Ascending aorta (tissue), 2 donors: ENCODE measurements at regions not wholly inside any gene's neighbourhood (a gene's known extent, or its start where the extent isn't known, plus 50 kb on each side); places are given as distances from the start of the nearest gene placed in this dataset.

Experiments
- DNase-seq, 2 donors: peaks; one replicate each; pipeline ENCODE4 v3.0.0-alpha.2; 2019; ENCODE audit warnings: low spot score in 2 of 2
- H3K27ac ChIP-seq, 2 donors: fragments of 200-600 bp; sonication (generic); one replicate each; pipeline ENCODE4 v1.5.1; 2016 to 2017; ENCODE audit warnings: mild to moderate bottlenecking in 1 of 2
- H3K27me3 ChIP-seq: fragments of 200-600 bp; sonication (generic); one replicate; pipeline ENCODE4 v1.5.1; 2017
- H3K36me3 ChIP-seq, 2 donors: fragments of 200-600 bp; sonication (generic); one replicate each; pipeline ENCODE4 v1.5.1; 2016
- H3K4me1 ChIP-seq, 2 donors: fragments of 200-600 bp; sonication (generic); one replicate each; pipeline ENCODE4 v1.5.1; 2016 to 2017; ENCODE audit warnings: mild to moderate bottlenecking in 1 of 2
- H3K4me3 ChIP-seq, 2 donors: fragments of 200-600 bp; sonication (generic); one replicate each; pipeline ENCODE4 v1.5.1; 2016 to 2017; ENCODE audit warnings: mild to moderate bottlenecking in 1 of 2
- H3K9me3 ChIP-seq, 2 donors: fragments of 200-600 bp; sonication (generic); one replicate each; pipeline ENCODE4 v1.5.1; 2016
- CTCF ChIP-seq, 3 experiments: fragments of 200-600 bp in 2 of 3; fragments of 450-650 bp in 1 of 3; sonication (generic) in 2 of 3; IDR thresholded peaks; one replicate each; pipeline ENCODE4 v1.5.1; 2016 to 2019; ENCODE audit warnings: antibody characterized with exemption in 3 of 3, mild to moderate bottlenecking in 1 of 3, moderate library complexity in 1 of 3
- intact Hi-C: fragments of 100-400 bp; cut with DNase I; formaldehyde crosslinking; loops from one replicate; pipeline ENCODE4 v1.15.1; 2023

GRCh38 chr12:105723066-105723465, 392.6 kb downstream of the C12orf75 start:
- no peak for TF ChIP-seq CTCF (IDR thresholded peaks at IDR 0.05)
- H3K9me3 ChIP-seq = no peaks in the 10 kb centered on the region
- DNase-seq = no peak
- no peak overlapping the region for H3K4me3 ChIP-seq
- no peaks in the 10 kb centered on the region for H3K36me3 ChIP-seq
- intact Hi-C loops = no loop called here
- H3K27ac ChIP-seq = no peak overlapping the region
- peaks cover 0 to 3% of the 10 kb centered on the region in 2 donors for H3K4me1 ChIP-seq
- no peaks in the 10 kb centered on the region for H3K27me3 ChIP-seq

GRCh38 chr12:105723494-105723893, 393.0 kb downstream of the C12orf75 start:
- no peak for TF ChIP-seq CTCF (IDR thresholded peaks at IDR 0.05)

GRCh38 chr12:105724641-105725040, 394.1 kb downstream of the C12orf75 start:
- Histone ChIP-seq H3K36me3 (no peaks in the 10 kb centered on the region), H3K27ac (peak overlapping the region; percentile 51 to 58), H3K27me3 (no peaks in the 10 kb centered on the region), H3K4me3 (no peak overlapping the region), H3K4me1 (peaks cover 0 to 3% of the 10 kb centered on the region in 2 donors), H3K9me3 (no peaks in the 10 kb centered on the region)
- intact Hi-C loops = loop anchor here (2.0 kb wide), 1 partner anchor 16 kb away; no protein-coding TSS in a partner anchor
- no peak for DNase-seq
- peak in 1 of 3 experiments; percentile 14 for TF ChIP-seq CTCF (IDR thresholded peaks at IDR 0.05)

More at GRCh38 chr12:105723494-105723893, 393.0 kb downstream of the C12orf75 start:
- Histone ChIP-seq H3K27ac (no peak overlapping the region), H3K4me1 (peaks cover 0 to 3% of the 10 kb centered on the region in 2 donors), H3K27me3 (no peaks in the 10 kb centered on the region), H3K4me3 (no peak overlapping the region), H3K9me3 (no peaks in the 10 kb centered on the region), H3K36me3 (no peaks in the 10 kb centered on the region)
- DNase-seq = no peak
- intact Hi-C loops = no loop called here

- Histone ChIP-seq H3K27ac (peak overlapping the region; percentile 51 to 58), H3K27me3 (no peaks in the 10 kb centered on the region), H3K36me3 (no peaks in the 10 kb centered on the region), H3K4me1 (peaks cover 0 to 3% of the 10 kb centered on the region in 2 donors), H3K4me3 (no peak overlapping the region), H3K9me3 (no peaks in the 10 kb centered on the region)
- no peak for DNase-seq
- intact Hi-C loops = loop anchor here (2.0 kb wide), 1 partner anchor 16 kb away; no protein-coding TSS in a partner anchor
- TF ChIP-seq CTCF (IDR thresholded peaks at IDR 0.05) = no peak
Observed at GRCh38 chr12:105725054-105725453, 394.6 kb downstream of the C12orf75 start.

- intact Hi-C loops = no loop called here
- H3K4me1 ChIP-seq = peaks cover 0 to 3% of the 10 kb centered on the region in 2 donors
- no peak for DNase-seq
- H3K9me3 ChIP-seq = no peaks in the 10 kb centered on the region
- no peaks in the 10 kb centered on the region for H3K27me3 ChIP-seq
- no peak for TF ChIP-seq CTCF (IDR thresholded peaks at IDR 0.05)
- H3K27ac ChIP-seq = no peak overlapping the region
- no peak overlapping the region for H3K4me3 ChIP-seq
- no peaks in the 10 kb centered on the region for H3K36me3 ChIP-seq
Observed at GRCh38 chr12:105729181-105729771, 398.8 kb downstream of the C12orf75 start.
